ENCODE measurements at regions not wholly inside any gene's neighbourhood (a gene's known extent, or its start where the extent isn't known, plus 50 kb on each side); places are given as distances from the start of the nearest gene placed in this dataset.

GRCh38 chr7:68381731-68382130 is 1216.5 kb upstream of the AUTS2 start:
- TF ChIP-seq CTCF (conservative IDR thresholded peaks at IDR 0.05; ENCODE audit: low read depth, low read length) (no peak), EZH2 (IDR thresholded peaks at IDR 0.05; ENCODE audit: low read length, unreplicated experiment) (no peak), EZH2phosphoT487 (IDR thresholded peaks at IDR 0.05; ENCODE audit: borderline replicate concordance, low read length) (no peak)
